Hematopoietic multipotent progenitor cell treated with erythropoietin and hydrocortisone succinate and interleukin-3 and kit ligand, for 17 days (in vitro differentiated cells): ENCODE measurements at regions not wholly inside any gene's neighbourhood (a gene's known extent, or its start where the extent isn't known, plus 50 kb on each side); places are given as distances from the start of the nearest gene placed in this dataset.

Experiments
- DNase-seq: peaks from one replicate; pipeline ENCODE4 v3.0.0-alpha.2; 2015; ENCODE audit warnings: low spot score

GRCh38 chr7:16055263-16055976 lies 365.9 kb downstream of the CRPPA start:
- no peak for DNase-seq

- no peak for DNase-seq
Measured at GRCh38 chr7:16051561-16052255, 365.2 kb upstream of the MEOX2 start.

- DNase-seq = no peak
Measured at GRCh38 chr7:16046041-16046440, 359.6 kb upstream of the MEOX2 start.

GRCh38 chr7:16045296-16045695 lies 358.8 kb upstream of the MEOX2 start:
- no peak for DNase-seq

GRCh38 chr7:16044645-16045044 lies 358.2 kb upstream of the MEOX2 start:
- DNase-seq = no peak

- no peak for DNase-seq
Measured at GRCh38 chr7:16040346-16040745, 353.9 kb upstream of the MEOX2 start.

GRCh38 chr7:16038906-16039305 lies 352.4 kb upstream of the MEOX2 start:
- no peak for DNase-seq

- no peak for DNase-seq
Measured at GRCh38 chr7:16035392-16035791, 348.9 kb upstream of the MEOX2 start.

GRCh38 chr7:16034866-16035265 lies 348.4 kb upstream of the MEOX2 start:
- DNase-seq = no peak

GRCh38 chr7:16034353-16034752 lies 347.9 kb upstream of the MEOX2 start:
- DNase-seq = no peak

- no peak for DNase-seq
Measured at GRCh38 chr7:16033233-16033632, 346.8 kb upstream of the MEOX2 start.

GRCh38 chr7:16028636-16029035 lies 342.2 kb upstream of the MEOX2 start:
- DNase-seq = no peak

- no peak for DNase-seq
Measured at GRCh38 chr7:16028103-16028502, 341.6 kb upstream of the MEOX2 start.

GRCh38 chr7:16027396-16027795 lies 340.9 kb upstream of the MEOX2 start:
- DNase-seq = no peak

GRCh38 chr7:16026253-16027020 lies 340.0 kb upstream of the MEOX2 start:
- DNase-seq = no peak

GRCh38 chr7:16025696-16026095 lies 339.2 kb upstream of the MEOX2 start:
- DNase-seq = no peak

GRCh38 chr7:16023503-16023902 lies 337.0 kb upstream of the MEOX2 start:
- DNase-seq = no peak

- DNase-seq = no peak
Measured at GRCh38 chr7:16023046-16023445, 336.6 kb upstream of the MEOX2 start.

GRCh38 chr7:16021851-16022250 lies 335.4 kb upstream of the MEOX2 start:
- no peak for DNase-seq

GRCh38 chr7:16015981-16016380 lies 329.5 kb upstream of the MEOX2 start:
- no peak for DNase-seq

GRCh38 chr7:16014031-16014430 lies 327.5 kb upstream of the MEOX2 start:
- no peak for DNase-seq

- DNase-seq = no peak
Measured at GRCh38 chr7:16007911-16008310, 321.4 kb upstream of the MEOX2 start.

- DNase-seq = no peak
Measured at GRCh38 chr7:16004702-16005101, 318.2 kb upstream of the MEOX2 start.
